ENCODE measurements at regions not wholly inside any gene's neighbourhood (a gene's known extent, or its start where the extent isn't known, plus 50 kb on each side); places are given as distances from the start of the nearest gene placed in this dataset.

DNA sequence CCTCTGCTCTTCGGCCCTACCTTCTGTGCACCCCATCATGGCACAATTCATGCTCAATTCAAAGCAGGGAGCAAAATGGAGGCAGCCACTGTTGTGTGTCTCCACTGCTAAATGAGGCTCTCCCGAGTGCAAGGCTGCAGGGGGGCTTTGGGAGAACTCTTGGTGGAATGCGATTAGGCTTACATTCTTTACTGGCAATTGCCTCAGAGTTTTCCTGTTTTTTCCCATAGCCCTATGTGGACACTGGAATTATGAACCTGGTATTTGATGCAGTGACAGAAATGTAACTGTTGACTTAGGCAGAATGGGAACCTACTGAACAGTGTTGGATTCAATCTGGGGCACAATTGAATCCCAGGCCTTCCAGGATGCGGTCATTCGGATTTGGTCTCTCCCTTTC, 187.9 kb upstream of the GMDS start:
- Histone ChIP-seq H3K4me2 (ENCODE audit: low read length) (no peak overlapping the region), H3K4me3 (ENCODE audit: low read depth, low read length) (no peak overlapping the region), H3K27ac (no peak overlapping the region), H2AFZ (no peak overlapping the region), H3K36me3 (ENCODE audit: control insufficient read depth, insufficient read depth, low read length) (no peaks in the 10 kb centered on the region), H3K27me3 (ENCODE audit: control insufficient read depth, insufficient read depth, low read length) (no peaks in the 10 kb centered on the region), H3K9me3 (ENCODE audit: control insufficient read depth, low read length) (no peaks in the 10 kb centered on the region), H3K9ac (no peak overlapping the region), H3K4me1 (no peaks in the 10 kb centered on the region), H3K79me2 (no peaks in the 10 kb centered on the region)
- TF ChIP-seq, protein P1, sequence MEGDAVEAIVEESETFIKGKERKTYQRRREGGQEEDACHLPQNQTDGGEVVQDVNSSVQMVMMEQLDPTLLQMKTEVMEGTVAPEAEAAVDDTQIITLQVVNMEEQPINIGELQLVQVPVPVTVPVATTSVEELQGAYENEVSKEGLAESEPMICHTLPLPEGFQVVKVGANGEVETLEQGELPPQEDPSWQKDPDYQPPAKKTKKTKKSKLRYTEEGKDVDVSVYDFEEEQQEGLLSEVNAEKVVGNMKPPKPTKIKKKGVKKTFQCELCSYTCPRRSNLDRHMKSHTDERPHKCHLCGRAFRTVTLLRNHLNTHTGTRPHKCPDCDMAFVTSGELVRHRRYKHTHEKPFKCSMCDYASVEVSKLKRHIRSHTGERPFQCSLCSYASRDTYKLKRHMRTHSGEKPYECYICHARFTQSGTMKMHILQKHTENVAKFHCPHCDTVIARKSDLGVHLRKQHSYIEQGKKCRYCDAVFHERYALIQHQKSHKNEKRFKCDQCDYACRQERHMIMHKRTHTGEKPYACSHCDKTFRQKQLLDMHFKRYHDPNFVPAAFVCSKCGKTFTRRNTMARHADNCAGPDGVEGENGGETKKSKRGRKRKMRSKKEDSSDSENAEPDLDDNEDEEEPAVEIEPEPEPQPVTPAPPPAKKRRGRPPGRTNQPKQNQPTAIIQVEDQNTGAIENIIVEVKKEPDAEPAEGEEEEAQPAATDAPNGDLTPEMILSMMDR (IDR thresholded peaks at IDR 0.05), result no peak

DNA sequence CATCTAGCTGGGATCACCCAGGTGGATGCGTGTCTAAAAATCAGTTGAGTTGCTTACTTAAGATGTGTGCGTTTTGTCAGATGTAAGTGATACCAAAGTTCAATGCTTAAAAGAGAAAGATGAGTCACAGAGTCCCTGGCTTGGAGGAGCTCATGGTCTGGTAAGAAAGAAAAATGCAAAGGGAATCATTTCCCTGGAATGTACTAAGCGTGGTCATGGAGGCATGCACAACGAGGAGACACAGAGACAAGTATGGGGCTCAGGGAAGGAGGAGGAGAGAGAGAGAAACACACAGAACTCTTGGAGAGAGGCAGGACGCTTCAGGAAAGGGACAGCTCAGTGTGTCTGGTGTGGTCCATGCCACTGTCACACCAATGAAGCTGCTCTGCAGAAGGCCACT, 186.9 kb upstream of the GMDS start:
- Histone ChIP-seq H3K4me2 (ENCODE audit: low read length) (no peak overlapping the region), H3K4me1 (no peaks in the 10 kb centered on the region), H3K27ac (no peak overlapping the region), H3K9me3 (ENCODE audit: control insufficient read depth, low read length) (no peaks in the 10 kb centered on the region), H3K27me3 (ENCODE audit: control insufficient read depth, insufficient read depth, low read length) (no peaks in the 10 kb centered on the region), H2AFZ (no peak overlapping the region), H3K9ac (no peak overlapping the region), H3K36me3 (ENCODE audit: control insufficient read depth, insufficient read depth, low read length) (no peaks in the 10 kb centered on the region), H3K79me2 (no peaks in the 10 kb centered on the region), H3K4me3 (ENCODE audit: low read depth, low read length) (no peak overlapping the region)
- TF ChIP-seq, protein P1 (IDR thresholded peaks at IDR 0.05), result no peak

DNA sequence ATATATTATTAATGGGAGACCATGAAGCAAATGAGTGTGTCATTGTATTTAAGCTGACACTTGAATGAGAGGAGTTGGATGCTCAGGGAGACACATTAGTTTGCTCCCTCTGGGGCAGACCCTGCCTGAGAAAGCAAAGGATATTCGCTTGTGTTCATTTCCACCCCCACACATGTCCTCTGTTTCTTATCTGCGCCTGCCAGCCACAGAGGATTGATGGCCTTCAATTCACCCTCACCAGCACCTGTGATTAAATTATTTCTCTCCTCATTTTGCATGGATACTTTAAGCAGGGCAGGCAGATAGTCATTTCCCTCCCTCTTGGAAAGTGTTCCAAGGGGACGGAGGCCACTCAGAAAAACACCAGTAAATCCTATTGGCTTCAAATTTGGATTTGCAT, 185.2 kb upstream of the GMDS start:
- no peak overlapping the region for H3K9ac ChIP-seq

DNA sequence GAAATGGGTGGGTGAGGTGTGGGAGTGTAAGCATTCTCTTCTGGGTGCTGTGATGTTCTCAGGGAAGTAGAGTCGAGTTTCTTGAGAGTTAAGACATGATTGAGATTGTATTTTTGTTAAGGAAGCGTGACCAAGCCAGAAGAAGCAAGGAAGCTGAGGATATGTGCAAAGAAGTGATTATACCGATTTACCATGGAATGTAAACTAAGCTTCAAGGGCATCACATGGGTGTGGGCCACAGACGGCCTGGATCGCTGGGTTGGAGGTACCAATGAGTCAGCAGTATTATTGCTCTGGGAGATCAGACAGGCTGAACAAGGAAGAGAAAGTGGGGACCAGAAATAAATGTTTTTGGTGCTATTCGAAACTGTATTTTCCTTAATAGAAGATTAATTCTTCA, 184.1 kb upstream of the GMDS start:
- Histone ChIP-seq H3K4me2 (ENCODE audit: low read length) (no peak overlapping the region), H3K36me3 (ENCODE audit: control insufficient read depth, insufficient read depth, low read length) (no peaks in the 10 kb centered on the region), H3K9ac (no peak overlapping the region), H3K4me3 (ENCODE audit: low read depth, low read length) (no peak overlapping the region), H3K9me3 (ENCODE audit: control insufficient read depth, low read length) (no peaks in the 10 kb centered on the region), H3K79me2 (no peaks in the 10 kb centered on the region), H3K27me3 (ENCODE audit: control insufficient read depth, insufficient read depth, low read length) (no peaks in the 10 kb centered on the region), H3K27ac (no peak overlapping the region), H3K4me1 (no peaks in the 10 kb centered on the region), H2AFZ (no peak overlapping the region)
- TF ChIP-seq, protein P1 (IDR thresholded peaks at IDR 0.05), result no peak

More for the DNA sequence above, 185.2 kb upstream of the GMDS start:
- Histone ChIP-seq H3K9me3 (ENCODE audit: control insufficient read depth, low read length) (no peaks in the 10 kb centered on the region), H3K27me3 (ENCODE audit: control insufficient read depth, insufficient read depth, low read length) (no peaks in the 10 kb centered on the region), H3K79me2 (no peaks in the 10 kb centered on the region), H2AFZ (no peak overlapping the region), H3K36me3 (ENCODE audit: control insufficient read depth, insufficient read depth, low read length) (no peaks in the 10 kb centered on the region), H3K4me1 (no peaks in the 10 kb centered on the region), H3K4me2 (ENCODE audit: low read length) (no peak overlapping the region), H3K4me3 (ENCODE audit: low read depth, low read length) (no peak overlapping the region), H3K27ac (no peak overlapping the region)
- TF ChIP-seq, protein P1 (IDR thresholded peaks at IDR 0.05), result no peak

DNA sequence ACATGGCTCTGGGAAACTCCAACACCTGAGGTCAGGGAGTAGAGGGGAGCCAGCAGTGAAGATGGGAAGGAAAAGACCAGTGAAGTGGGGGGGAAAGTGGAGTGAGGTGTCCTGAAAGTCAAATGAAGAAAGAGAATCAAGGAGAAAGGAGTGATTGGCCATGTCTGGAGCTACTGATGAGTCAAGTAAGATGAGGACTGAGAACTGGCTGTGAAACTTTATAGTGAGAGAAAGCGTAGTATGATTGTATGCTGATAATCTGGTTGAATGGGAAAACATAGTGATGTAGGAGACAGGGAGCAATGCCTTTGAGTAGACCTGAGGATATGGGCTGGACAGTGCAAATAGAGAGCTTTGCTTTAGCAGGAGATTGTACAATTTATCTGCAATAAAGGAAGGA, 183.6 kb upstream of the GMDS start:
- Histone ChIP-seq H3K36me3 (ENCODE audit: control insufficient read depth, insufficient read depth, low read length) (no peaks in the 10 kb centered on the region), H3K4me1 (no peaks in the 10 kb centered on the region), H3K4me3 (ENCODE audit: low read depth, low read length) (no peak overlapping the region), H3K9ac (no peak overlapping the region), H3K79me2 (no peaks in the 10 kb centered on the region), H3K4me2 (ENCODE audit: low read length) (no peak overlapping the region), H3K9me3 (ENCODE audit: control insufficient read depth, low read length) (no peaks in the 10 kb centered on the region), H3K27me3 (ENCODE audit: control insufficient read depth, insufficient read depth, low read length) (no peaks in the 10 kb centered on the region), H3K27ac (no peak overlapping the region), H2AFZ (no peak overlapping the region)
- TF ChIP-seq, protein P1 (IDR thresholded peaks at IDR 0.05), result no peak

Data from parathyroid adenoma (tissue), 2 donors.